Peyer's patch (tissue), 4 donors: ENCODE measurements at regions not wholly inside any gene's neighbourhood (a gene's known extent, or its start where the extent isn't known, plus 50 kb on each side); places are given as distances from the start of the nearest gene placed in this dataset.
"Not testable (repeated sequence)": the region's sequence is repeated elsewhere in the genome, so short reads cannot be mapped to it uniquely, and the experiment has no call there.

Experiments used
- DNase-seq, 3 donors: peaks; one replicate each; pipeline ENCODE4 v3.0.0-alpha.2; 2017 to 2019
- H3K27ac ChIP-seq, 4 donors: fragments of 200-600 bp; sonication (generic); one replicate each; pipeline ENCODE4 v1.5.1; 2016 to 2019
- H3K27me3 ChIP-seq, 2 donors: fragments of 200-600 bp; sonication (generic); one replicate each; pipeline ENCODE4 v1.5.1; 2019
- H3K36me3 ChIP-seq, 3 donors: fragments of 200-600 bp; sonication (generic); one replicate each; pipeline ENCODE4 v1.5.1; 2016 to 2019
- H3K4me1 ChIP-seq, 4 donors: fragments of 200-600 bp; sonication (generic); one replicate each; pipeline ENCODE4 v1.5.1; 2016 to 2019
- H3K4me3 ChIP-seq, 4 donors: fragments of 200-600 bp; sonication (generic); 1 replicate in 3 of 4; 2 replicates in 1 of 4; pipeline ENCODE4 v1.5.1; 2016 to 2019; ENCODE audit warnings: mild to moderate bottlenecking in 1 of 4
- H3K9me3 ChIP-seq, 4 donors: fragments of 200-600 bp; sonication (generic); one replicate each; pipeline ENCODE4 v1.5.1; 2016 to 2019; ENCODE audit warnings: mild to moderate bottlenecking in 1 of 4
- POLR2A ChIP-seq, 2 donors: fragments of 450-650 bp; IDR thresholded peaks; one replicate each; pipeline ENCODE4 v1.5.1; 2017; ENCODE audit warnings: antibody characterized with exemption in 2 of 2, mild to moderate bottlenecking in 2 of 2, moderate library complexity in 2 of 2

- DNase-seq = peak in 1 of 3 donors; percentile 49
- not testable (repeated sequence) for H3K4me1 ChIP-seq, H3K27me3 ChIP-seq
Observed at GRCh38 chr5:34193297-34193696, 150.3 kb upstream of the C1QTNF3 start.

GRCh38 chr5:34193804-34194203 lies 150.8 kb upstream of the C1QTNF3 start:
- not testable (repeated sequence) for DNase-seq, H3K4me3 ChIP-seq, H3K27ac ChIP-seq, H3K9me3 ChIP-seq, H3K27me3 ChIP-seq, H3K36me3 ChIP-seq, H3K4me1 ChIP-seq

More at GRCh38 chr5:34193297-34193696, 150.3 kb upstream of the C1QTNF3 start:
- not testable (repeated sequence) for H3K27ac ChIP-seq, H3K9me3 ChIP-seq, H3K4me3 ChIP-seq, H3K36me3 ChIP-seq

- not testable (repeated sequence) for H3K4me3 ChIP-seq, DNase-seq
Observed at GRCh38 chr5:34196091-34196490, 153.1 kb upstream of the C1QTNF3 start.

GRCh38 chr5:34205347-34205746 lies 162.3 kb upstream of the C1QTNF3 start:
- DNase-seq, H3K27me3 ChIP-seq, H3K36me3 ChIP-seq, H3K4me3 ChIP-seq, H3K9me3 ChIP-seq, H3K27ac ChIP-seq, H3K4me1 ChIP-seq: not testable (repeated sequence)

More at GRCh38 chr5:34196091-34196490, 153.1 kb upstream of the C1QTNF3 start:
- not testable (repeated sequence) for H3K36me3 ChIP-seq, H3K4me1 ChIP-seq, H3K9me3 ChIP-seq, H3K27ac ChIP-seq, H3K27me3 ChIP-seq

GRCh38 chr5:34217386-34217785 lies 174.4 kb upstream of the C1QTNF3 start:
- H3K9me3 ChIP-seq, DNase-seq, H3K4me1 ChIP-seq, H3K27ac ChIP-seq, H3K4me3 ChIP-seq, H3K27me3 ChIP-seq, H3K36me3 ChIP-seq: not testable (repeated sequence)

- not testable (repeated sequence) for H3K4me3 ChIP-seq, DNase-seq, H3K36me3 ChIP-seq, H3K27me3 ChIP-seq, H3K27ac ChIP-seq, H3K4me1 ChIP-seq, H3K9me3 ChIP-seq
Observed at GRCh38 chr5:34221329-34222073, 178.5 kb upstream of the C1QTNF3 start.

GRCh38 chr5:34223158-34223557 lies 180.1 kb upstream of the C1QTNF3 start:
- H3K4me1 ChIP-seq, H3K27me3 ChIP-seq, H3K36me3 ChIP-seq, DNase-seq, H3K27ac ChIP-seq, H3K4me3 ChIP-seq, H3K9me3 ChIP-seq: not testable (repeated sequence)

- not testable (repeated sequence) for H3K9me3 ChIP-seq, H3K4me1 ChIP-seq, H3K27me3 ChIP-seq, DNase-seq, H3K27ac ChIP-seq, H3K36me3 ChIP-seq, H3K4me3 ChIP-seq
Observed at GRCh38 chr5:34230402-34230801, 187.4 kb upstream of the C1QTNF3 start.

- not testable (repeated sequence) for H3K9me3 ChIP-seq, H3K27me3 ChIP-seq, H3K36me3 ChIP-seq, DNase-seq, H3K4me1 ChIP-seq
- Histone ChIP-seq H3K27ac (peak overlapping the region in 2 of 4 donors; percentile 83 to 96), H3K4me3 (peak overlapping the region in 2 of 4 donors; percentile 72 to 73)
Observed at GRCh38 chr5:34243802-34244201, 200.8 kb upstream of the C1QTNF3 start.

- DNase-seq = peak; percentile 60 to 88 (median 64)
- Histone ChIP-seq H3K4me3 (peak overlapping the region; percentile 47 to 73 (median 64)), H3K27ac (peak overlapping the region; percentile 83 to 97 (median 92))
- TF ChIP-seq POLR2A (IDR thresholded peaks at IDR 0.05) = peak in 1 of 2 donors; percentile 55
- H3K36me3 ChIP-seq, H3K9me3 ChIP-seq, H3K4me1 ChIP-seq, H3K27me3 ChIP-seq: not testable (repeated sequence)
Observed at GRCh38 chr5:34244281-34245031, 201.4 kb upstream of the C1QTNF3 start.

GRCh38 chr5:34245032-34245394 lies 202.0 kb upstream of the C1QTNF3 start:
- H3K4me1 ChIP-seq, H3K9me3 ChIP-seq, H3K36me3 ChIP-seq, DNase-seq, H3K27me3 ChIP-seq: not testable (repeated sequence)
- H3K27ac ChIP-seq = peak overlapping the region; percentile 83 to 97 (median 92)
- peak overlapping the region; percentile 47 to 73 (median 64) for H3K4me3 ChIP-seq

- Histone ChIP-seq H3K4me3 (peak overlapping the region in 3 of 4 donors; percentile 1 to 47 (median 35)), H3K27ac (peak overlapping the region in 2 of 4 donors; percentile 54 to 58)
- H3K9me3 ChIP-seq, H3K36me3 ChIP-seq, H3K27me3 ChIP-seq, H3K4me1 ChIP-seq: not testable (repeated sequence)
- peak in 1 of 3 donors; percentile 38 for DNase-seq
Observed at GRCh38 chr5:34245813-34246212, 202.8 kb upstream of the C1QTNF3 start.

- not testable (repeated sequence) for H3K36me3 ChIP-seq, H3K4me1 ChIP-seq, H3K9me3 ChIP-seq, H3K27ac ChIP-seq, DNase-seq, H3K4me3 ChIP-seq, H3K27me3 ChIP-seq
Observed at GRCh38 chr5:34258598-34258997, 215.6 kb upstream of the C1QTNF3 start.

- H3K4me3 ChIP-seq, H3K27ac ChIP-seq, H3K27me3 ChIP-seq, DNase-seq, H3K4me1 ChIP-seq, H3K9me3 ChIP-seq, H3K36me3 ChIP-seq: not testable (repeated sequence)
Observed at GRCh38 chr5:34261020-34261419, 218.0 kb upstream of the C1QTNF3 start.

GRCh38 chr5:34266151-34266550 lies 223.1 kb upstream of the C1QTNF3 start:
- H3K27ac ChIP-seq, H3K36me3 ChIP-seq, DNase-seq, H3K4me3 ChIP-seq, H3K27me3 ChIP-seq, H3K9me3 ChIP-seq, H3K4me1 ChIP-seq: not testable (repeated sequence)
